ENCODE measurements at regions not wholly inside any gene's neighbourhood (a gene's known extent, or its start where the extent isn't known, plus 50 kb on each side); places are given as distances from the start of the nearest gene placed in this dataset.

DNA sequence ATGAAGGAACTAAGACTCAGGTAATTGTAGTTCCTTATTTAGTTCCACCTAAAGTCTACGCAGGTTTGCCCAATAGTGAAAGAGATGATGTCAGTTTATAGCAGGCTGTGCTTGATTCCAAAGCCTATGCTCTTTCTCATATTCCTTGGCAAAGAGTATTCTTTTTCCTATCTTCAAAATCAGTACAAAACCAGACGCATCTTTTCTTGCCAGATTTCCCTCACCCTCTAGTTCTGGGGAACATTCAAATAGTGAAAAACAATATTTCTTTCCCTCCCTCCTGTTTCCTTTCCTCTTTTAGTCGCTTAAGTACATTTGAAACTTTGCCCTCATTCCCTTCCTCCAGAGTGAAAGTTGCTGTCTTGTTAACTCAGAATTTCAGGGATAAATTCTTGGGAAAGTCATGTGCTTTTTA lies 134.6 kb upstream of the PDZRN3 start:
- in situ Hi-C loops (cut with MboI; ENCODE audit: low pct_unique_long_range_greater_than_20kb in 2 of 9, low sequenced_read_pairs in 9 of 9, unreplicated experiment in 9 of 9): loop anchor here in 1 of 9 experiments (25.0 kb wide), 1 partner anchor 247 kb away; no protein-coding TSS in a partner anchor
- no peak overlapping the region for H3K4me3 ChIP-seq
- peak in 1 of 8 experiments; percentile 35 for ATAC-seq (replicated peaks in 6 of 8)
- no peak overlapping the region for H3K27ac ChIP-seq
- H3K4me1 ChIP-seq (replicated peaks in 1 of 2): no peaks in the 10 kb centered on the region
- WGBS, 10 experiments: 14 to 100% (median 77%) methylated on average over 2 to 3 of the region's 3 CpGs

DNA sequence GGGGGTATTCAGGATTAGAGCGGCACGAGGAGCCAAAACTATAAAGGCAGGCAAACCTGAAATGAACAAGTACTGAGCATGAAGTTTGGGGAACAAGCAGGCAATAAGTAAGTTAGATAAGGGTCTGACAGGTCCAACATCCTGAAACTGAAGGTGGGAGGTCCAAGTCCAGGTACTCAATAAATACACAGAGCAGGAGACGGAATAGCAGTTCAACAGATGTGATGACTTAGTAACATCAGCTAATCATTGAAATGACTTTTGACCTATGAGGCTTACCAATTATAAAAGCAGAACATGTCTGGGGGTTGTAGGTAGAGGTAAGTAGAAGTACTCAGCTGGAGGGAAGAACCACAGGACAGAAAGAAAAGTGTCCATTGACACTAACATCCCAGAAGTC lies 132.8 kb upstream of the PDZRN3 start:
- H3K4me1 ChIP-seq (replicated peaks in 1 of 2): peaks cover 0 to 3% of the 10 kb centered on the region in 2 donors
- 70 to 100% (median 92%) methylated on average over 1 to 3 of the region's 3 CpGs; no CpG with 5 or more reads in 1 of the 10 experiments for WGBS, 10 experiments
- H3K4me3 ChIP-seq: no peak overlapping the region
- in situ Hi-C loops (cut with MboI; ENCODE audit: low pct_unique_long_range_greater_than_20kb in 2 of 9, low sequenced_read_pairs in 9 of 9, unreplicated experiment in 9 of 9): loop anchor here in 1 of 9 experiments (25.0 kb wide), 1 partner anchor 245 kb away; no protein-coding TSS in a partner anchor
- no peak overlapping the region for H3K27ac ChIP-seq
- ATAC-seq (replicated peaks in 6 of 8): no peak

DNA sequence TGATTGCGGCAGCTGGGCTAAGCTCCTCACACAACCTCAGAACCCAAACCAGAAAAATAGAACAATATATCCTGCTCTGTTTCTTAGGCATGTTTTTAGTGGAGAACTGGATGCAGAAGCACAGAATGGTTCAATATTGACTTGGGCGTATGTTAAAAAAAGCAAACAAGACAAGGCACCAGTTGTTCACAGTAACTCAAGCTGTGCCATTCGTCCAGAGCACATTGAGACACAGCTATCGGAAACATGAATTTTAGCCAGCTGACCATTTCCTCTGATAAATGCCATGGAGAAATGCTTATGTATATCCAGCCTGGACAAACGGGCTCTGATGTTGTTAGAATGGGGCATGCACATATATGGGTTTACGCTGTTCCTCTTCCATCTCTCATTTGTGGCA lies 129.2 kb upstream of the PDZRN3 start:
- H3K27ac ChIP-seq: no peak overlapping the region
- in situ Hi-C loops (cut with MboI; ENCODE audit: low pct_unique_long_range_greater_than_20kb in 2 of 9, low sequenced_read_pairs in 9 of 9, unreplicated experiment in 9 of 9): loop anchor here in 1 of 9 experiments (25.0 kb wide), 1 partner anchor 242 kb away; no protein-coding TSS in a partner anchor
- no peak overlapping the region for H3K4me3 ChIP-seq
- H3K4me1 ChIP-seq (replicated peaks in 1 of 2): peaks cover 0 to 3% of the 10 kb centered on the region in 2 donors
- WGBS, 10 experiments: 73 to 100% (median 94%) methylated on average over 1 to 5 of the region's 6 CpGs; no CpG with 5 or more reads in 2 of the 10 experiments
- ATAC-seq (replicated peaks in 6 of 8): peak in 1 of 8 experiments; percentile 55

DNA sequence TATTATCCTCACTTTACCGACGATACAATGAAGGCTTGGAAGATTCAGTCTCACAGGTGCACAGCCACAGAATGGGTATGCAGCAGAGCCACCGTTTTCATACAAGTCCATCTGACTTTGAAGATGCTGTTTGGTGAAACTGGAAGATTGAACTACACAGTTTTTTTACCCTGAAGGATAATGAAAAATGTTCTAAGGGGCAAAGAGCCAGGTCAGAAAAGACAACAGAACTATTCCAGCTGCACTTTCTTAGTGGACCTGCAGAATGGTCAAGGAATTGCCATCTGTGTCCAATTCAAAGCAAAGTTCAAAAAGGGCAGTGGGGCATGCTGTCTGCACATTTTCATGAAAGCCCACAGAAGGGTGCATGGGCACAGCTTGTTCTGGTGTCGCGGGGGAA lies 127.6 kb upstream of the PDZRN3 start:
- in situ Hi-C loops (cut with MboI; ENCODE audit: low pct_unique_long_range_greater_than_20kb in 2 of 9, low sequenced_read_pairs in 9 of 9, unreplicated experiment in 9 of 9): loop anchor here in 1 of 9 experiments (25.0 kb wide), 1 partner anchor 240 kb away; no protein-coding TSS in a partner anchor
- ATAC-seq (replicated peaks in 6 of 8): no peak
- H3K4me3 ChIP-seq: no peak overlapping the region
- H3K27ac ChIP-seq: no peak overlapping the region
- 14 to 100% (median 57%) methylated on average over 1 to 5 of the region's 5 CpGs; no CpG with 5 or more reads in 3 of the 10 experiments for WGBS, 10 experiments
- H3K4me1 ChIP-seq (replicated peaks in 1 of 2): peaks cover 0 to 5% of the 10 kb centered on the region in 2 donors

DNA sequence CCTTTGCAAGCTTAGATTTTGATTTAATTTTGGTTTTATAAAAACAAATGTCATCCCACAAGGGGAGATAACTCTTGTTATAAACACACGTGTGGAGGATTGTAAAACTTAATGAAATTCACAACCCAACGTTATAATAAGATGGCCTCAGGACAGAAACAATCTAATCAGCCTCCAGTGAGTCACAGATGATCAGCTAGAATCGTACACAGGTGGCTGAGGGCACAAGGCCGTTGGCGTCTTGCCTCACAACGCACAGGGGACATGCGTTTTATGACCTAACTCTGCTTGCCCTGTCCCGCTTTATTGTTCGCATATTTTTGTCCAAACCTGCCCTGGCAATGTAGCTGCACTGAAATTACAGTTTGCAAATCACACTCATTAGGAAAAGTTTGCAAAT lies 121.9 kb upstream of the PDZRN3 start:
- WGBS, 10 experiments: 22 to 100% (median 67%) methylated on average over 2 to 9 of the region's 9 CpGs; no CpG with 5 or more reads in 1 of the 10 experiments
- ATAC-seq (replicated peaks in 6 of 8): peak in 1 of 8 experiments; percentile 47
- no peak overlapping the region for H3K4me3 ChIP-seq
- no peak overlapping the region for H3K27ac ChIP-seq
- in situ Hi-C loops (cut with MboI; ENCODE audit: low pct_unique_long_range_greater_than_20kb in 2 of 9, low sequenced_read_pairs in 9 of 9, unreplicated experiment in 9 of 9): no loop called here
- peaks cover 0 to 2% of the 10 kb centered on the region in 2 donors for H3K4me1 ChIP-seq (replicated peaks in 1 of 2)

DNA sequence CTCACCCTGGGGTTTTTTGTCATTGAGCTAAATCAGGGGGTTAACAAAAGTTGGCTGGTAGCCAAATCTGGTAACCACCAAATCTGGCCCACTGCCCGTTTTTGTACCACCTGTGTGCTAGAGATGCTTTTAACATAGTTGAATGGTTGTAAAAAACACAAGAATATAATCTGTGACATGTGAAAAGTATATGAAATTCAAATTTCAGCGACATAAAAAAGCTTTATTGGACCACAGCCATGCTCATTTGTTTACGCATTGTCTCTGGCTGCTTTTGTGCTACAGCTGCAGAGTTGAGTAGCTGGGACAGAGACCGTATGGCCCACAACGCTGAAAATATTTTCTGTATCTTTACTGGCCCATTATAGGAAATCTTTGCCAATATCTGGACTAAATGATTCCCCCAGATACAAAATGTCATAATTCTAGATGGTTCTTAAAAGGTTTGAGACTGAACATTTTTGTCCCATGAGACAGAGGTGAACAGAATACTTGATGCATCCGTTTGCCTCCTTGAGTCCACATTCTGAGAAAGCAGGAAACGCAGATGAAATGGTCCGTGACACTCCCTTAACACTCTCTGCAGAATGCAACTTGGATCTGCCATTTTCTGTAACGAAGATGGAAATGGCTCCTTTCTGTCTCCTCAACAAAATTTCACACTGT lies 120.9 kb upstream of the PDZRN3 start:
- ATAC-seq (replicated peaks in 6 of 8): no peak
- no peak overlapping the region for H3K27ac ChIP-seq
- no peak overlapping the region for H3K4me3 ChIP-seq
- peaks cover 0 to 2% of the 10 kb centered on the region in 2 donors for H3K4me1 ChIP-seq (replicated peaks in 1 of 2)
- WGBS, 10 experiments: 25 to 100% (median 82%) methylated on average over 1 to 9 of the region's 9 CpGs
- in situ Hi-C loops (cut with MboI; ENCODE audit: low pct_unique_long_range_greater_than_20kb in 2 of 9, low sequenced_read_pairs in 9 of 9, unreplicated experiment in 9 of 9): no loop called here

DNA sequence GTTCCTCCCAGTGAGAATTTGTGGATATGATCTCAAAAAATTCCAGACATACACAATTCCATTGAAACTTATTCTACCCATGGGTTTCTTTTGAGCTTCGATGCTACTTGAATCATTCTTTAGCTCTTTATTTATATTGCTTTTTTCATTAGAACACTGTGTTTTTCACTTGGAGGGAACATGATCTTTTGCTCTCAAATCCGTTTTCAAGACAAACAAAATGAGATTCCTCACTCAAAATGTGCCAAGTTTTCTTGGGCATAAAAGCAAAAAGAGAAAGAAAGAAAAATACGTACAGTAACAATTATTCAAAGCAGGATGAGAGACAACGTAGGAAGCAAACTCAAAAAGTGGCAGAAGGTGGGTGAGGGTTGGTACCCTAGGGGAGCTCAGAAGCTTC lies 118.8 kb upstream of the PDZRN3 start:
- H3K4me3 ChIP-seq: no peak overlapping the region
- ATAC-seq (replicated peaks in 6 of 8): no peak
- in situ Hi-C loops (cut with MboI; ENCODE audit: low pct_unique_long_range_greater_than_20kb in 2 of 9, low sequenced_read_pairs in 9 of 9, unreplicated experiment in 9 of 9): no loop called here

DNA sequence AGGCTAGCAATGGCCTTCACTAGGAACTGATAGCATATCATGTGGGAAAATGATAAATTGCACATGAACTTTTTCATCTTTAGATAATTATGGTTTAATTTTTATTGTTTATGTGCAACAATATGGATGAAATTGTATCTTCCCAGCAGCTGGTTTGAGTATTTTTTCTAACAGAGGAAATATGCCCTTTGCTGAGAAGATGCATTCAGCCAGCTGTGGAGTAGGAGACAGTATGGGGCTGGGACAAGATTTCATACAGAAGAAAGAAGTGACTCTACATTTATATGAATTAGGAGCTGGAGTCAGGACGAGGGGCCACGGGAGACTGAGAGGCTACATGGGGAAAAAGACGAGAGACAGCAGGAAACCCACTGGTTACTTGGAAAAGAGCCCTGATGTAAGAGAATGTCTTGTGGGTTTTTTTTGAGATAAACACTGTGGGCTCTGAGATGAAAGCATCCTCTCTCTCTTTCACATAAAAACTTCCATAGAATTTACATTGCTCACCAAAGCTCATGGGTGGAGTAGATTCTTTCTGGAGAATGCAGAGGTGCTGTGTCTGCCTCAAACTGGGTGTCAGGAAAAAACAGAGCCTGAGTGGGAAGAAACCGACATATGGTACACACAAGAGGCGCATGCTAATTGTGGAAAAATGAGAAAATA lies 115.2 kb upstream of the PDZRN3 start:
- no peak overlapping the region for H3K4me3 ChIP-seq
- no peaks in the 10 kb centered on the region for H3K4me1 ChIP-seq (replicated peaks in 1 of 2)
- H3K27ac ChIP-seq: no peak overlapping the region
- WGBS, 10 experiments: 20 to 100% (median 62%) methylated on average over 1 to 5 of the region's 5 CpGs; no CpG with 5 or more reads in 2 of the 10 experiments
- in situ Hi-C loops (cut with MboI; ENCODE audit: low pct_unique_long_range_greater_than_20kb in 2 of 9, low sequenced_read_pairs in 9 of 9, unreplicated experiment in 9 of 9): no loop called here
- peak in 2 of 8 experiments; percentile 26 to 80 for ATAC-seq (replicated peaks in 6 of 8)

More for the DNA sequence above, 118.8 kb upstream of the PDZRN3 start:
- WGBS, 10 experiments: 21 to 100% (median 78%) methylated on average over 1 to 4 of the region's 4 CpGs; no CpG with 5 or more reads in 1 of the 10 experiments
- Histone ChIP-seq H3K4me1 (replicated peaks in 1 of 2) (no peaks in the 10 kb centered on the region), H3K27ac (no peak overlapping the region)

DNA sequence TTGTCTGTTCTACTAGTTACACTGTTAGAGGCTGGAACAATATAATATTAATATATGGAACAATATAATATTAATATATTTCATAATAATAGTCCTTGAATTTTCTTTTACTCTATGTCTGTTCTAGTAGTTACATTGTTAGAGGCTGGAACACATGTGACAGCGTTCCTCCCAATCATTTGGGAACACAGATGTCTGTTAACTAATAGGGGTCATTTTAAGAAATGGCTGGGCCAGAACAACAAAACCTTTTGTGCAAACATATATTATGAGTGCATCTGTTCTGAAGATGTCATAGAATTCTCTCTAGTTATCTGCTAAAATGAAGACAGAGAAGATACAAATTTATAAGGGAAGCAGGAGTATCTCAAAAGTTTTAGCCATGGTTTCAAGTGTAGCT lies 114.0 kb upstream of the PDZRN3 start:
- no peak overlapping the region for H3K27ac ChIP-seq
- no peak overlapping the region for H3K4me3 ChIP-seq
- WGBS, 10 experiments: 25 to 100% (median 80%) methylated on average over 1 of the region's 1 CpG; no CpG with 5 or more reads in 1 of the 10 experiments
- H3K4me1 ChIP-seq (replicated peaks in 1 of 2): peaks cover 0 to 3% of the 10 kb centered on the region in 2 donors
- in situ Hi-C loops (cut with MboI; ENCODE audit: low pct_unique_long_range_greater_than_20kb in 2 of 9, low sequenced_read_pairs in 9 of 9, unreplicated experiment in 9 of 9): no loop called here
- ATAC-seq (replicated peaks in 6 of 8): no peak

DNA sequence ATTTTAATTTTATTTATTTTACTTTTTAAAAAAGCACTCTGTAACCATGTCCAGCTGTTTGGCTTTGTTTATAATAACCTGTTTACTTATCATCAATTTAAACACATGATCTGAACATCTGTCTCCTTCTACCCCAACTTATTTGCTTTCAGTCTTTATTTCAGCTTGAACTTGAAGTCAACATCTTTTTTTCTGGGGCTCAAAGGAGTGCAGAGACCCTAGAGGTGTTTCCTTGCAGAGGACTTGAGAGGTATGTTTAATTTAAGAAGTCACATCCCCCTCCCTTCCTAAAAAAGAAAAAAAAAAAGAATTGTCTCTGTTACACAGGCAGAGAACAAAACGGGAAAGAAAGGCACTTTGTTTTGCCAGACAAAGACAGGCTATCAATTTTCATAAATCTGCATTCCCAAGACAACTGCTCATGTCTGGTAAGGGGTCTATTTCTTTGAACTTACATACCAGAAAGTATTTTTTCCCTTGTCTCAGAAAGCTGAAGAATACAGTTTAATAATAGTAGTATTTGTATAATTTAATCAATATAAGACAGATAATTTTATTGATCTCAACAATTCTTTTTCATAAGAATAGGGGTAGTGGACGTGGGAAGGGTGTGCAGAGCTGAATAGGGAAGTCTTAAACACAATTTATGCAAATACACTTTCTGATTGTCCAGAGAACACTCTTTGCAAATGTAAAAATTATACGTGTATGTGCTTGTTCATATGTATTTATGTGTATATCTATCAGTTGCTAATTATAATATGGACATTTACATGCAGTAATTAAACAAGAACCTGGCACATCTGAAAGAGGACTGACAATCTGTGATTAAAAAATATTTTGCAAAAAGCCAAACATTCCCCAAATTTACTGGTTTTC lies 109.7 kb upstream of the PDZRN3 start:
- H3K4me1 ChIP-seq (replicated peaks in 1 of 2): peaks cover 3 to 4% of the 10 kb centered on the region in 2 donors
- no peak overlapping the region for H3K4me3 ChIP-seq
- ATAC-seq (replicated peaks in 6 of 8): peak in 3 of 8 experiments; percentile 27 to 65 (median 36)
- in situ Hi-C loops (cut with MboI; ENCODE audit: low pct_unique_long_range_greater_than_20kb in 2 of 9, low sequenced_read_pairs in 9 of 9, unreplicated experiment in 9 of 9): no loop called here
- 0 to 50% (median 12%) methylated on average over 1 to 3 of the region's 3 CpGs; no CpG with 5 or more reads in 1 of the 10 experiments for WGBS, 10 experiments
- no peak overlapping the region for H3K27ac ChIP-seq

DNA sequence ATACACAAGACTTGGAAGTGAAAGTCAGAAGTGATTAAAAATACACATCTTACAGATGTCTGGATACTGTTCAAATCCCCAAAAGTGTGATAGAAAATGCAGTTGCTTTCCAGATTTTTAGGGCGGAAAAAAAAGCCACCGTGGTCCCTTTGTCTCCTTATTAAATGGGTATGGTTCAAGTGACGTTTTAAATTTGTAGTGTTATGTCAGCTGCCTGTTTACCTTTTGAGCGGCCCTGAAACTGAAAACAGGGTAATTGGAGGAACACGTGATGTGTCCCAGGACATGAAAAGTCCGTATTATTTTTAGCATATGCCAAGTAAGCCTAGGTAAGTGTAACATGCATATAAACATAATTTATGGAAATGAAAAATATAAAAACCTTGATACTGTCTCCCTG lies 109.0 kb upstream of the PDZRN3 start:
- H3K4me1 ChIP-seq (replicated peaks in 1 of 2): peaks cover 3 to 4% of the 10 kb centered on the region in 2 donors
- no peak for ATAC-seq (replicated peaks in 6 of 8)
- no peak overlapping the region for H3K4me3 ChIP-seq
- H3K27ac ChIP-seq: no peak overlapping the region
- in situ Hi-C loops (cut with MboI; ENCODE audit: low pct_unique_long_range_greater_than_20kb in 2 of 9, low sequenced_read_pairs in 9 of 9, unreplicated experiment in 9 of 9): no loop called here
- 12 to 82% (median 64%) methylated on average over 1 to 6 of the region's 6 CpGs for WGBS, 10 experiments

DNA sequence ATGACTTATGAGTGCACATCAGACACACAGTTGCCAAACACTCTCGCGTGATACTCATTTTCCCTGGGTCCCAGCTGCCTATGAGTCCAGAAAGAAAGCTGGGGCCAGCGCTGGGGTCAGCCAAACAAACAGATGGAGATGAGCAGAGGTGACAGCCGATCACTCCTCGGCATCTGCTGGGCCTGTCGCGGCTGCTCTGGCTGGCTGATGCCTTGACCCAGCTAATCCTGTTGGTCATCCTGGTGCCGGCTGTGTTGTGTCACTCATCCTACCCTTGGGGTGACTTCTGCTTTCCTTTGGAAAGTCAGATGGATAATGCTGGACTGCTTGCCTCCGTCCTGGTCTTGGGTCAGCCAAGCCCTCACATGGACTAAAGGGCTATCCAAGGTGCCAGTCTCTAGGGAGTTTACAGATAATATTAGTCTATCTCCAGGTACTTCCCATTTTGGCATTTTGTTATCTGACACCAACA lies 105.3 kb upstream of the PDZRN3 start:
- Histone ChIP-seq H3K4me3 (no peak overlapping the region), H3K4me1 (replicated peaks in 1 of 2) (peaks cover 14 to 18% of the 10 kb centered on the region in 2 donors), H3K27ac (no peak overlapping the region)
- in situ Hi-C loops (cut with MboI; ENCODE audit: low pct_unique_long_range_greater_than_20kb in 2 of 9, low sequenced_read_pairs in 9 of 9, unreplicated experiment in 9 of 9): no loop called here
- ATAC-seq (replicated peaks in 6 of 8): peak in 5 of 8 experiments; percentile 9 to 68 (median 46)
- 67 to 100% (median 84%) methylated on average over 1 to 4 of the region's 9 CpGs; no CpG with 5 or more reads in 4 of the 10 experiments for WGBS, 10 experiments
